ENCODE measurements at regions not wholly inside any gene's neighbourhood (a gene's known extent, or its start where the extent isn't known, plus 50 kb on each side); places are given as distances from the start of the nearest gene placed in this dataset.

DNA sequence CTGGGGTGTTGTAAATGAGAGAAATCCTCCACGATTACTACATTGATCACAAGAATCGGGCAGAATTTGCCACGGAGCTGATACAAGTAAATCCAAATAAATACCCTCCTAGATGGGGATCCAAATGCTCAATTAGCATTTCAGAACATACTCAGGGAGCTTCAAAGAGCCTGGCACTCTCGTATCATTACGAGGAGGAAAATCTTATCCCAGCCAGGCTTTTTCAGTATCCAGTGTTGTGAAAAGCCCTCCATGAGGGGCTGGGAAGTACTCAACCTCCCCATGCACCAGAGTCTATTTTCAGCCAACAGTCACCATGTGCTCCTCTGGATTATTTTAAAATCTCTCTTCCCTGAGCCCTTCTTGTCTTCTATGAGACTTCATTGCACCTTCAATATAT is 122.6 kb upstream of the ARRDC4 start:
- Histone ChIP-seq H3K4me3 (no peak overlapping the region), H3K27me3 (no peaks in the 10 kb centered on the region), H3K36me3 (no peaks in the 10 kb centered on the region), H3K27ac (no peak overlapping the region), H3K9me3 (peaks cover 0 to 3% (median 0%) of the 10 kb centered on the region in 3 donors), H3K4me1 (no peaks in the 10 kb centered on the region)
- DNase-seq = no peak
- TF ChIP-seq CTCF (IDR thresholded peaks at IDR 0.05 in 4 of 5, conservative IDR thresholded peaks at IDR 0.05 in 1 of 5) (no peak), POLR2A (IDR thresholded peaks at IDR 0.05) (no peak)
- no peak for ATAC-seq
- in situ Hi-C loops (cut with MboI; ENCODE audit: low sequenced_read_pairs in 4 of 4) (no loop called here), intact Hi-C loops (cut with DNase I; ENCODE audit: low total_unique reads) (no loop called here)

DNA sequence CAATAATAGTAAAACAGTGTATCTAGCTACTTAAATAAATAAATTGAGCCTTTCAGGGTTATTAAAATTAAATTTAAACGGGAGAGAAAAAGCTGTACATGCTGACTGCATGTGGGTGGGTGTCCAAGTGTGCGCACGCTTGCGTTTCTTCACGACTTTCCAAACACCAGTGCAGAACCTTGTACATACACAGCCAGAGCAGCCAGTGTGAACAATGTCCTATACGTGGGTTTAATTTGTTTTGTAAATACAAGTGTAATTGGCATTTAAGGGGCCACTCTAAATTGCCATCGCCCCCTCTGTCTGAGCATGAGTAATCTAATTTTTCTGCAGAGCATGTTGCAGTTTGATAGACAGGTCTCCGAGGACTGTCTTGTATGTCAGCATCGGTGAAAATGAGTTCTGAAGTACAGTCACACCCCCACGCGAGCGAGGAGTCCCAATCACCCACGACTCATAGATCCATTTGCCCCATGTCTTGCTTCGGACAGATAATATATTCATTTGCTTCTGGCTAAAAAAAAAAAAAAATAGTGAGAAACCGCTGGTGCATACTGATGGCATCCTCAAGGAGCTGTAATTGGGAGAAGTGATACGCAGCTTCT is 121.8 kb upstream of the ARRDC4 start:
- in situ Hi-C loops (cut with MboI; ENCODE audit: low sequenced_read_pairs in 4 of 4) = no loop called here
- H3K4me3 ChIP-seq = no peak overlapping the region
- H3K36me3 ChIP-seq = no peaks in the 10 kb centered on the region
- no peak overlapping the region for H3K27ac ChIP-seq
- TF ChIP-seq POLR2A (IDR thresholded peaks at IDR 0.05) (no peak), CTCF (IDR thresholded peaks at IDR 0.05 in 4 of 5, conservative IDR thresholded peaks at IDR 0.05 in 1 of 5) (no peak)
- ATAC-seq (no peak), DNase-seq (no peak)
- no peaks in the 10 kb centered on the region for H3K4me1 ChIP-seq
- H3K9me3 ChIP-seq = no peaks in the 10 kb centered on the region
- H3K27me3 ChIP-seq = no peaks in the 10 kb centered on the region
- intact Hi-C loops (cut with DNase I; ENCODE audit: low total_unique reads) = no loop called here

DNA sequence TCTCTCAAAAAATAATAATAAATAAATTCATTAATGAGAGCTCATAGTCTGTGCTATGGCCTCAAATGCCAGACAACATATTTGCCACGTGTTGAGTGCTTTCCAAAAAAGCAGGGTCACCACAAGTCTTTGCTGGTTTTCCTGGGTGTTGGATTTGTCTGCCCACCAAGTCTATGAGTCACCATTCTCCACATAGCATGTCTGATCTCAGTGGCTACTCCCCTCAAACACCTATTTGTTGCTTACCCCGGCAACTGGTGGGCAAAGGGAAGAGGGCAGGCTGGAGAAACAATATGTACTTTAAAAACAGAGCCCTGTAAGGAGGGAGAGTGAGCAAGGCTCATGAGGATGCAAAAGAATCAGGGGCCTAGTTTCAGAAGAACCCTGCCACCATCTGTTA is 120.0 kb upstream of the ARRDC4 start:
- Histone ChIP-seq H3K9me3 (no peaks in the 10 kb centered on the region), H3K36me3 (no peaks in the 10 kb centered on the region), H3K27me3 (no peaks in the 10 kb centered on the region), H3K27ac (no peak overlapping the region), H3K4me1 (no peaks in the 10 kb centered on the region), H3K4me3 (no peak overlapping the region)
- in situ Hi-C loops (cut with MboI; ENCODE audit: low sequenced_read_pairs in 4 of 4) = no loop called here
- intact Hi-C loops (cut with DNase I; ENCODE audit: low total_unique reads) = no loop called here
- ATAC-seq (no peak), DNase-seq (no peak)
- TF ChIP-seq CTCF (IDR thresholded peaks at IDR 0.05 in 4 of 5, conservative IDR thresholded peaks at IDR 0.05 in 1 of 5) (no peak), POLR2A (IDR thresholded peaks at IDR 0.05) (no peak)

DNA sequence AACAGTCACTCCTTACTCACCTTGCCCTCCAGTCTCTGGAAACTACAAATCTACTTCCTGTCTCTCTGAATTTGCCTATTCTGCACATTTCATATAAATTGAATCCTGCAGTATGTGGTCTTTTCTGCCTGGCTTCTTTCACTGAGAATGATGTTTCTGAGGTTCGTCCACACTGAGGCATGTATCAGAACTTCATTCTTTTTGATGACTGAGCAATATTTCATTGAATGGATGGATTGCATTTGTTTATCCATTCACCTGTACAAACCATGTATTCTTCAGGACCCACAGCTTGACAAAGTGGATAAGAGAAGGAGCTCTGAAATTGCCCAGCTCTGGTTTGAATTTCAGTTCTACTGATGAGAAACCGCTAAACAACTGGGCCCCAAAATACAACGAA is 118.9 kb upstream of the ARRDC4 start:
- no peak for TF ChIP-seq POLR2A (IDR thresholded peaks at IDR 0.05)
- no peak for TF ChIP-seq CTCF (IDR thresholded peaks at IDR 0.05 in 4 of 5, conservative IDR thresholded peaks at IDR 0.05 in 1 of 5)
- DNase-seq = no peak
- no peak overlapping the region for H3K27ac ChIP-seq
- H3K27me3 ChIP-seq = no peaks in the 10 kb centered on the region
- in situ Hi-C loops (cut with MboI; ENCODE audit: low sequenced_read_pairs in 4 of 4) (no loop called here), intact Hi-C loops (cut with DNase I; ENCODE audit: low total_unique reads) (no loop called here)
- H3K4me1 ChIP-seq = no peaks in the 10 kb centered on the region
- no peak for ATAC-seq
- H3K9me3 ChIP-seq = no peaks in the 10 kb centered on the region
- no peaks in the 10 kb centered on the region for H3K36me3 ChIP-seq
- no peak overlapping the region for H3K4me3 ChIP-seq

DNA sequence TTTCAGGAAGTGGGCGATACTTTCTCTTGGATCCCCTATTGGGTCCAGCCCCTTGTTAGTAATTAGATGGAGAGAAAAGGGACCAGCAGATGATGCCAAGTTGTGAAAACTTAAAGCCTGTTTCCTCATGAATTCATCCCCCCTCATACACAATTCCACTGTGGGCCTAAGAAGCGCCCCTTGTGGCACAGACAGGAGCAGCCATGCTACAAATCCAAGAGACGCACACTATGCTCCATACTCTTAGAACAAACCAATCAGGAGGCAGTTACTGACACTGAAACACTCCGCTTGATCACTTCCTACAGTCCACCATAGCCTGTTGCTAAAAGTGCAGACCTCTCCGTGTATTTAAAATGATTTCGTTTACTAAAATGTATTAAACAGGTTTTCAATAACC is 111.3 kb upstream of the ARRDC4 start:
- no peak overlapping the region for H3K4me3 ChIP-seq
- DNase-seq (no peak), ATAC-seq (no peak)
- no peaks in the 10 kb centered on the region for H3K27me3 ChIP-seq
- in situ Hi-C loops (cut with MboI; ENCODE audit: low sequenced_read_pairs in 4 of 4) = no loop called here
- TF ChIP-seq CTCF (IDR thresholded peaks at IDR 0.05 in 4 of 5, conservative IDR thresholded peaks at IDR 0.05 in 1 of 5) (no peak), POLR2A (IDR thresholded peaks at IDR 0.05) (no peak)
- H3K36me3 ChIP-seq = no peaks in the 10 kb centered on the region
- intact Hi-C loops (cut with DNase I; ENCODE audit: low total_unique reads) = no loop called here
- H3K27ac ChIP-seq = no peak overlapping the region
- no peaks in the 10 kb centered on the region for H3K9me3 ChIP-seq
- H3K4me1 ChIP-seq = no peaks in the 10 kb centered on the region

Data from gastrocnemius medialis (tissue), 4 donors.